Brain pericyte (primary cell): ENCODE measurements at regions not wholly inside any gene's neighbourhood (a gene's known extent, or its start where the extent isn't known, plus 50 kb on each side); places are given as distances from the start of the nearest gene placed in this dataset.

Experiments
- DNase-seq: peaks from one replicate; pipeline ENCODE4 v3.0.0-alpha.2; 2012; ENCODE audit warnings: low read depth, low spot score

DNA sequence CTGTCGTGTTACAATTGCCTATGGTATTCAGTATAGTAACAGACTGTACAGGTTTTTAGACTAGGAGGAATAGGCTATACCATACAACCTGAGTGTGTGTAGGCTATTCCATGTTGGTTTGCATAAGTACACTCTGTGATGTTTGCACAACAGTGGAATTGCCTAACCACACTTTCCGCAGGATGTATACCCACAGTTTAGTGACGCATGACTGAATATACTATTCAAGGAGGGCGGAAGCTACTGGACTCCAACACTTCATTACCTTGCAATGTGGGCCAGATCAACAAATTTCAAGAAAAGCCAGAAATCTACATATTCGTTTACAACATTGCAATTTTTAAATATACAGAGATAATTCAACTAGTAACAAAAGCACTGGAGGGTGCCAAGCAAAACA is 317.2 kb downstream of the PDGFC start:
- no peak for DNase-seq

DNA sequence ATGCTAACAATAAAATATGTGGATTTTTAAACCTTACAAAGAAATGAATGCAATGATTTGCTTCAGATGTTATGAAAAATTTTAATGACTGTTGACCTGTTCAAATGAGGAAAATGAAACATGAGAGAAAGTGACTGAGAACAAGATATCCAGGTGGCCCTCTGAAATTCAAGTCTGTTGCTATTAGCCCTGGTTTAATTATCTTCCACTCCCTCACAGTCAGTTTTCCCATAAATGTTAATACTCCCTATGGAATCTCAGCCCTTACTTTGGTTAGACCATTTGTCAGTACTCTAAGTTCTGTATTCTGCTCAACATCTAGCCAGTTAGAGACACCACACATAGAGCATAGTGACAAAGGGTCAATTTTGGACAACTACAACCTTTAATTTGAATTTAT is 327.8 kb downstream of the PDGFC start:
- no peak for DNase-seq

DNA sequence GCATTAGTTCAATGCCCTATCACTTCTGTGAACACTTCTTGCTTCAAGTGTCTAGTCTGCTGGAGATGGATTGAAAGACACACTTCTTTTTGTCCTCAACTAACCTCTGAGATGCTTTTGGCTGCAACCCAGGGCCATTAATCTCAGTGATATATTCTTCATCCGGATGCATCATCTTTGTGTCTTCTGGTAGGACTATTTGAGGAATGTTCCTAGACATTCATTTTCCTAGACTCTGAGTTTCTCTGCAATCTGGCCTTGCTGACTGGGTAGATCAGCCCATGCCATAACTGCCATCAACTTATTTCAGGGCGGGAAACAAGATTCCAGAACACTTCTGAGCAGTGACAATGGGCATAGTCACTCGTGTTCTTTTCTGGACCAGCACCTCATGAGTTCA is 329.4 kb downstream of the PDGFC start:
- DNase-seq: no peak

DNA sequence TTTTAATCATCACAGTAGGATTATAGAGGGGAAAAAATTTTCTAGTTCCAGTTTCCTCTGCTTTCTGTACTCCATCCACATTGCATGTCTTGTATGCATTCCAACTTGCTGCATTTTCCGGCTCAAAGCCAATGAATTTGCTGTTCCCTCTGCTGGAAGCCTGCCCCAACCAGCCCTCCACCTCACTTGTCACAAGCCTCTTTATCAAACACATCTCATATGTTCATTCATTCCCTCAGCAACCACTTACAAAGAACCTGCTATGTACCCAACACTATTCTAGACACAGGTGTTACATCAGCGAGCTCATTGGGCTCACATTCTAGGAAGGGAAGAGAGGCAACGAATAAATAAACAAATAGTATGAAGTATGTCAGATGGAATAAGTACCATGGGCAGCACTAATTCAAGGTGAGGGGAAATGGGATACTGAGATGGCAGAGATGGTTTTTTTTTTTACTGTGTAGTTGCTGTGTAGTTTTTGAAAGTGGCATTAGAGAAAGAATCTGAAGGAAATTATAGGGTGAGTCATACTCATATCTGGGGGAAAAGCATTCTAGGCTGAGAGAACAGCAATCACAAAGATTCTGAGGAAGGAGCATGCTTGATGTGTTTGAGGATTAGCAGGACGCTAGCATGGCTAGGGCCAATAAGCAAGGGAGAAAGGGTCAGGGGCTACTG is 332.5 kb downstream of the PDGFC start:
- DNase-seq: no peak

DNA sequence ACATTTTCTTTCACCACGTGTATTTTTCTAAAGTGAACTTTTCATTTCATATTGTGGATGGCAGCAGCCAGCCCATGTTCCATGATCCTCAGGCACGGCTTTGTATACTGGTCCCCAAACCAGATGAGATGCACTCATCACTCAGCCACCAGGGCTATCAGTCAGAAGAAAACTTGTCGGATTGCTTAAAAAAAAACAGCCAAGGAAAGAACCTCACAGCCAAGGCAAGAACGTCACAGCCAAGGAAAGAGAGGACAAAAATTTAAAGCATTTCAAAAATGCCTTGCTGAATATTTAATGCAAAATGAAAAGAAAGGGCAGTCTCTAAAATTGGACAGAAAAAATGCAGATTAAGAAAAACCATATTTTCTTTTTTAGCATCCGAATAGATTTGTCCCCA is 333.3 kb downstream of the PDGFC start:
- no peak for DNase-seq

DNA sequence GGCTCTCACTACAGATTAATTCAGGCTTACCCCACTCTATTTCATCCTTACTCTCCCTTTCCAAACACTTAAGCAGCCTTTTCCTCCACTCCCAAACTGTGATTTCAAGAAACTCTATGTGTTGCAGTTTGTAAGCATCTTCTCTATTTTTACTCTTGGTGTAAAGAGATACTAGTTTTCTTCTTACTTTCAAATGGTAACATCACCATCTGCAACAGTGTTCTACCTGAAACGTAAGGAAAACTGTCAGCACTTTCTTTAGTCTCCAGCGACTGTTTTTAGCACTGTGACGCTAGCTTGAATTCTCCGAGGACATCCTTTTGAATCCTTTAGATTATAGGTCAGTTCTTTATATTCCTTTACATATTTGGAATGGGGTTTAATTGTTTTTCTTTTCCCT is 335.2 kb downstream of the PDGFC start:
- no peak for DNase-seq

DNA sequence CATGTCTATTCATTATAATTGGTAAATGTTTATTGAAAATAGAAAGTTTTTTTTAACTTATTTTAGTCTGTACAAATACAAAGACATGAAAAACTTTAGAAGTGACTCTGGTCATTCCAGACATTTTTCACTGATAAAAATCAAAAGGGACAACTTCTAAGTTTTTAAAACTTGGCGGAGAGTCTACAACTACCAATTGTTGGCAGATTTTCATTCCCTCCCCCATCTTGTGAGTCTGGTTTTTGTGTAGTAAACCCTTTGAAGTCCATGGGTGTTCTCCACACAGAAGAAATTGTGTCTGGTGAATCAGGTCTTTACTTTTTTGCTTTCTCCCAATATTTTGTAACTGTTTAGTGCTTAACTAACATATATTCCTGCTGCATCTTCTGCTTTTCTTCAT is 336.5 kb downstream of the PDGFC start:
- no peak for DNase-seq

DNA sequence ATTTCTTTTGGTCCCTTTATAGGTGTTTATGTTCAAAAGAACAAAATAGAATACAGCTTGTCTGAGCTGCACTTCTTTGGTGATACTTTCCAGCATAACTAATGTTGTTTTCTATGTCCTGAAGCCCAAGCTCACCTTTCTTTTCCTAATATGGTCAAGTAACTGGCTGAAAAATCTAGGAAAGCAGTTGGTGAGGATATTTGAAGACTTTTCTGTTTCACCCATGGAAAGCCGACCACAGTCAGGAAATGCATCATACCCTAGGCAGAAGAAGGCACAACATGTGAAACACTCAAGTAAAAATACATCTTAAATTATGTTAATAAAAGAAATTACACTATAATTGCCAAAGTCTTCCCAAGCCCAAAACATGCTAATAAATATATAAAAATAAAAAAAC is 337.0 kb downstream of the PDGFC start:
- DNase-seq: no peak

DNA sequence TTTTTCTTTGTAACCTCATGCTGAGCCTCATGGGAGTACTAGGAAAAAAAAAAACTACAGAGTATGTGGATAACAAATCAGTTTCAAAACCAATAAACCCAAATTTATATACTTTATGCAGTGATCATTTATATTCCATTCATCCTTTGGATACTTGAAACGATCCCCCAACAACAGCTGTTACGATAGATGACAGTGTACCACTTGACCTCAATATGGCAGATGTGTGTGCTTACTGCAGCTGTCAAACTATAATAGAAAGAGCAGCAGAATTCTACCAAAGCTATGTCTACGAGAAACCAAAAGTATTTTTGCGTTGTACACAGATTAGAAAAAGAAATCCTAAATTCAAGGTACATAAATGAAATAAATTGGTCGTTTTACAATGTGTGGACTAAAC is 337.8 kb downstream of the PDGFC start:
- no peak for DNase-seq

DNA sequence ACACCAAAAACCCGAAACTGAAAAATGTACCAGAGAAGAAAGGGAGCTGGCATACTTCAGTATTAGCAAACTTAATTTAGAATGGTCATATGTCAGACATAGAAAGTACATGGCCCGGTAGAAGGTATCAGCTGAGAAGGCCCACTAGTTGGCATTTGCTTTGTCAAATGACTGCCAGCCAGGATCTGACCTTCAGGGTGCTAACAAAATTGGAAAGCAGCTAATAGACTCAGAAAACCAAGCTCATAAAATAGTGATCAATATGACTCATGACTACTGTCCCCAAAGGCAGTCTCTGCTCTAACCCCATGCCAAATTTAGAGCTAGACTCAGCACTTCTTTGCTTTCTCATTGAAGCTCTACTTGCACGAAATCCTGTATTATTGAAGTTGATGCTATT is 342.7 kb downstream of the PDGFC start:
- no peak for DNase-seq

DNA sequence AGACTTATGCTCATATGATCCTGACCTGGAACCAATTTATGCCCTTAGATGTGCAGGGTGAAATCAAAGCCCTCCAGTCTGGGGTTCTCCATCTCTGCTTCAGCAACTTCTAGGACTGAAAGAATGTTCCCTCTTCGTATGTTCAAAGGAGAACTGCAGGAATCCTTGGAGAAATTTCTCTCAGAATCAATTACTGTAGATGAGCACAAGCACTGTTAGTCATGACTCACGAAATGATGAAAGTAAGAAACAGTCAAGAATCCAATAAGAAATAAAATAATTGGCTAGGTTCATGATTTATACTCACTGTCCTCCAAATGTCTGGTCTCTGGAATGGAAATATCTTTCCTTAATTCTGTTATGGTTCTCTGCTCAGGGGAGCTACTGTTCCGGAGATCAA is 348.2 kb downstream of the PDGFC start:
- no peak for DNase-seq

DNA sequence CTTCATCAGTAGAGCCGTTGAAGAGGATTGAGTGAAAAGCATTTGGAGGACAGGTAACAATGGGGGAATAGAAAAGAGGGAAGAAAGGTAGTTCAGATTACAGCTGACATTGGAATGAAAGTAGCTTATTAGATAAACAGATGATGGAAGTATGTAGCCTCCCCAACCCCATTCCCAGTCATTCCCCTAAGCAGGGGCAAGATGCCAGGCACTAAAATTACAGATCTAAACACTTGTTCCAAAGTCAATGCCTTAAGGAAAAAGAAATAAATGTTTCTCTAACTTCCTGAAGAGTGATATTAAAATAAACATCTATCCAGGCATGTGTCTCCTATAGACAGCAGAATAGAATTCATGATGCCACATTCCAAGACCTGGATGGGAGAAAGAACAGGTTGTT is 350.8 kb downstream of the PDGFC start:
- DNase-seq: no peak

DNA sequence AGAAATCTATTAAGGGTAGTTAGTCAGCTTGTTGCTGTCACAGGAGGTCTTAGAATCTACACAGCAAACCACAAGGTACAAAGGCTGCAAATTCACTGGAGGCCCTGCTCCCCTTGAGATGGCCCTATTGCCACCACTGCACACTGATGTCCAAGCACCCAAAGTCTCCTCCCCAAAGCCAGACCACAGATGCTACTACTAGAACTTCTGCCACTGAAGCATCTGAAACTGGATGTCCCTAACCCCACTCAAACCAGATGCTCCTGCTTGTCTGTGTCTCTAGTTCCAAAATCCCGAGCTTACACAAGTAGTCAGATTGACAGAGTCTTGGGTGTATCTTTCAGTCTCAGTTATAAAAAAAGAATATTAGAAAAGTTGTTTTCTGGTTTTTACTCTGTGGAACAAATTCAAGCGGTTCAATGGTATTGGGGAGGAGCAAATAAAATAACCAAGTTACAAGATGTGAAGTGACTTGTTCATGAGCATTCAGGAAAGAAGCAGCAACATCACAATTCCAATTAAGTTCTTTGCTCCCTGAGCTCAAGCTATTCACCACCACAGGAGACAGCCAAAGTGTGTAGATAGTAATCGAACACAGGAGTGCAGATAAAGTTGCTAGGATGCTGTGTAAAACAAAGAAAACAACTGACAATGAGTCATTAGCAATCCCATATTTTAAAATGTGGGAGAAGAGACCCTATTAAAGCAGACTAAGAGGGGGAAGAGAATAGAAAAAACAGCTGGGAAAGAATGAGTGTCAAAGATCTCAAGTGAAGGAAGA is 352.3 kb downstream of the PDGFC start:
- DNase-seq: no peak

DNA sequence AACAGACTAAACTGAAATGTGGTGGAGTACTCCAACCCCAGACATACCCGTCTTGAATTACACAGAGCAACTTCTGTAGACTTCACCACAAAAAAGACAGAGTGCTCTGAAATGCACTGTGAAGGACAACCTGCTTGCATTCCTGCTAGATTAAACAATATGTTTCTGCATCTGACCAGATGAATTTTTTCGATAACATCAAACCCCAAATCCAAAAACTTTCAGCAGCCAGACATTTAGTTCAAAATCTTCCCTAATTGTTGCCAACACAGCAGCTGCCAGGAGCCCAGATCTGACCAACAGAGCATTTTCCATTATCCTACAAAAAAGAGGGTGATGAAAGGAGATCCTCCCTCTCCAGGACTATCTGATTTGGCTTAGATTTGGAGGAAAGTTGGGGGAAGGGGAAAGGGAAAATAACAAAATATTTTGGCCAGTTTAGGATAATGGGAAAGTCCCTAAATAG is 356.5 kb downstream of the PDGFC start:
- no peak for DNase-seq

DNA sequence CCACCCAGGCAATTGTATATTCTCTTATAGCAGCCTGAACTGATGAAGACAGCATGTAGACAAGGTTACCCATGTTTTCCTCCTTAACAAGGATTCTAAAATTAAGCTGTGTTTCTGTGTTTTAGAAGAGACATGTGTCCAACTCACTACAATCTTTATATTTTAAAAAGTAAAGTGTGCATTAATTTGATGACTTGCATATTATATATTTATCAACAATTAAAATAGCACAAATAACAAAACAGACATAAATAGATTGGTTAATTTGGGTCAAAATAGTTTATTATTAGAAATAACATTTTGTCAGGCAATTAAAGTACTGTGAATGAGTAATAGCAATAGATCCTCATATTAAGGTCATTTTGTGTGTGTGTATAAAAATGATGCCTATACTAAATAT is 357.1 kb downstream of the PDGFC start:
- no peak for DNase-seq

DNA sequence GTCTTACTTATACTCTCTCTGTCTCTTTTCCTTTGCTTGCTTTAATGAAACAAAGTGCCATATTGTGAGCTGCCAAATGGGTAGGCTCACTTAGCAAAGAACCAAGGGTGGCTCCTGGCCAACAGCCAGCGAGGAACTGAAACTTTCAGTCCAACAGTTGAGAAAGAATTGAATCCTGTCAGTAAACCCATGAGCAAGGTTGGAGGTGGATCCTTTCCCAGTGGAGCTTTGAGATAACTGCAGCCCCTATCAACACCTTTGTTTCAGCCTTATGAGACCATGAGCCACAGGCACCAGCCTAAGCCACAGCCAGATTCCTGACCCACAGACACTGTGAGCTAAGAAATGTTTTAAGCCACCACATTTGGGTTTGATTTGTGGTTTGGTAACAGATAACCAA is 362.2 kb downstream of the PDGFC start:
- no peak for DNase-seq

DNA sequence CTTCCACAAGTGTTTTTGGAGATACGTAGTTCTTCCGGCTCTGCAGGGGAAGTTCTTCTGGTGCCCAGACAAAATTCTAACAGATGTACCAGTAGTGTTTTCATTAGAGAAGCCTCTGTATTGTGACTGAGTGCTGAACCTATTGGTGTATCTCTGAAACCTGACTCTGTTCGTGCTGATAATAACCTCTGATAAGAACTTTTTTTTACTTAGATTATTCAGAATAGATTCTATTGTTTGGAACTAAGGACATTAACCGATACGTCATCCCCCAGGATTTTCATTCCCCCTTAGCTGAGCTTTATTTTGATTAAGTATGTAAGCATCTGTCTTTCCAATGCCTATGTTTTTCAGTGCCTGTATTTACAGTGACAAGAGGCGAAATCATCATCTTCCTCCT is 362.9 kb downstream of the PDGFC start:
- DNase-seq: no peak

DNA sequence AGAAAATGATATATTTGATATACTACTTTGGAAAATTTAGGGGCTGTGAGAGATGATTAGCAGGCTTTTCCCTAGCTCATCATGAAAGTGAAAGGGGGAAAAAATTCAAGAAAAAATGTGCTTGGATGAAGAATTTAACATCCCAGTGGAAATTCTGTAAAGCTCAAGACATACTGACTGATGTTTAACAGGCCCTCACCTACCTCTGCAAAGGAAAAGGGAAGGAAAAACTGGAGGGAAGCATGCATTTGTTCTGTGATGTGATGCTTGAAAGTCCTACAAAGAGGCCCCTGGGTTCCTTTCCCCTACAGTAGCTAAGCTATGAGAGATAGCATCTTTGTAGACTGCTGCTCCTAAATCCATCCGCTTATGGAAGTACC is 364.1 kb downstream of the PDGFC start:
- no peak for DNase-seq

DNA sequence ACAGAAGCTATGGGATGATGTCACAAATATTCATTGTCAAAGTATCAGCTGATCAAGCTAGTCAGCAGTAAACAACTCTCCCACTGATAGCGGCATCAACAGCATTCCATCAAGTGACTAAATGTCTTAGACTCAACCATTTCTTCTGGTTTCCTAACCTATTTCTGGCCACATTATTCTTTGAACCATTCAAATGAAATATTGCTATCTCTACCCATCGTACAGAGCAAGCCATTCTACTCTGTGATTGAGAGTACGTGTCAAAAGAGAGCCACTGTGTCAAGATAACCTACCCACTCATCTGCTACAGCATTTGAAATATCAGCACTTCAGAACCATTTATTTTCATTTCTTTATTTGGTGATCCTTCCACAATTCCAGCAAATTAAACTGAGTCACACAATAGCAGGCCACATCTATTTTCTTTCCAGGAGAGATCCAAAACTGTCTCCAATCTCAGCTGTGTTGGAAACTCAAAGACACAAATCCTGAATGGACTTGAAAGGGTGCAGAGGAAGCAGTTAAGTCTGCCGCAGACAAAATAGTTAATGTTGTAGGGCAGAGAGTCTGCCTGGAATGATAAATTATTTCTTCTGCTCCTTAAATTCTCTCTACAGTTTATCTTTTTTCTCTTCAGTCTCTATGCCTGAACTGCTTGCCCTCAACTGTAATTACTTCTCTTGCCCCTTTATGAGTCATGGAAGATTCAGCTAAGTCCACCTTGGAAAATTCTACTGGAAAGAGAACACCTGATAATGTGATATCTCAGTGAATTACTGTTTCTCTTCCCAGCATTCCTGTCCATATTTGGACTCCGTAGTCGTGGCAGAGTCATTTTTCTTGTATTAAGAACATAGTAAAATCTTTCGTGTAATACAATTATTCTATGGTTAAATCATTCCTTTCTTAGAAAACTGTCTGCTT is 364.8 kb downstream of the PDGFC start:
- DNase-seq: no peak

DNA sequence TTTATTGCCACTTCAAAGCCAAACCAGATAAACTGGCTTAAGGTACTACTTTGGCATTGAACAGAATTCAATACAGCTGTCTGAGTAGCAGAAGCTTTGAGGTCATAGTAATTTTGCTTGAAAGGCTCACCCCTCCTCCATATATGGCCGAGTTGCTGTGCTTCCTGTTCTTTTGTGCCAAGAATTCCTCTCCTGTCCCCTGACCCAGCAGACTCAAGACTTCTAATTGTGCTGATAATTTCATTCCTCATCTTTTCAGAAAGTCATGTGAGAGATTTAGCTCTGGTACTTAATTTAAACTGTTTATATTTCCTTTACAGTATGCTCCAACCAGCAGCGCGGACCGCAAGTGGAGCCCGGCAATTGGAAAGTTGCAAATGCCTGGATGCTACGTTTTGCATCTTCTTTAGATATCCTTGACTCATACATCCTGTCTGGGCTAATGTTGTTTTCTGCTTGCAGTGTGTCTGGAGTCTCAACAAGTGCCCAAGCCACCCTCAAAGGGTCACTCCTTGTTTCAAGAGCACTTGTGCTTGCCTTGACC is 373.4 kb downstream of the PDGFC start:
- no peak for DNase-seq

DNA sequence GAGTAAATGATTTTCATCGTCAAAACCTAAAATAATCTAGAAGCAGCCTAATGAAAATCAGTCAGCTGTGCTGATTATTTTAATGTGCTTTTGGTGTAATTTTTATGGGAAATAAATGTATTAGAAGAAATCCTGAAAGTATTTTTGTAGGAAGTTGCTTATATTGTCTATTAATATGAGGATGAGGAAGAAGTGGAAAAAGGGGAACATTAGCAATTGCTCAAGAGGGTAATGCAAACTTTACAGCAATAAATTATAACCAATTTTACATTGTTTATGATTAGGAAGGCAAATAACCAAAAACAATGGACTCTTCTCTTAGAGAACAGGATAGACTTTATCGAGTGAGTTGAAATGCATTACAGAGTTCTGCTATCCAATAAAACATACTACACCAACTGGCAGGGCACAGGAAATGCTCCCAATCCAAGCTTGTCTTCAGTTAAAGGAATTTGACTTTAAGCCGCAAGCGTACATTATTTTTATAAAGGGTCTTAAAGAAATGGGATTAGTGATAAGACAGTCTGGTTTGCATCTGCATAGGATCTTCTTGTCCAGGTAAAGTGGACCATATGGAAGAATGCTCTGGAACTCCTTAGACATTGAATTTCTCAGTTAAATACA is 374.8 kb downstream of the PDGFC start:
- DNase-seq: no peak

DNA sequence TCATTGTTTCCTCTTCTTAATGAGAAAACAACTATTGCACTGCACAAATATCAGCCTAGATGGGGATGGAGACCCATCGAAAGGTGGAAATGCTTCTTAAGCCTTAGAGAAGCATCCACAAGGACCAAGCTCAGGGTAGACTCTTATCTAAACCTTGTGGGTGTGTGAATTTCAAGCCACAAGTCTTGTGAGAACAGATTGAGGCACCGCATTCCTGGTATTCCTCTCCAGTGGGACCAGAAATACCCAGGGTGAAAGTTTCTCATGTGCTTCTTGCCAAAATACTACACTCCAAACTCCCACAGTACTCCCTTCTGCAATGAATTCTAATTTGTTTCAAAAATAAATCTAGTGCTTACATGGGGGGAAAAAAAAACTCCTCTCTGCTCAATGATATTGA is 375.6 kb downstream of the PDGFC start:
- no peak for DNase-seq
